WI38 (cell line): ENCODE measurements at regions not wholly inside any gene's neighbourhood (a gene's known extent, or its start where the extent isn't known, plus 50 kb on each side); places are given as distances from the start of the nearest gene placed in this dataset.

Experiments
- H3K4me3 ChIP-seq: 2 replicates; pipeline ENCODE4 v1.5.1; 2011; ENCODE audit warnings: low read depth, mild to moderate bottlenecking, control low read depth, low read length
- TF ChIP-seq, protein P1 (sequence below): IDR thresholded peaks from 2 replicates; pipeline ENCODE4 v1.5.1; 2012; ENCODE audit warnings: low read depth, mild to moderate bottlenecking, control low read depth, low read length

DNA sequence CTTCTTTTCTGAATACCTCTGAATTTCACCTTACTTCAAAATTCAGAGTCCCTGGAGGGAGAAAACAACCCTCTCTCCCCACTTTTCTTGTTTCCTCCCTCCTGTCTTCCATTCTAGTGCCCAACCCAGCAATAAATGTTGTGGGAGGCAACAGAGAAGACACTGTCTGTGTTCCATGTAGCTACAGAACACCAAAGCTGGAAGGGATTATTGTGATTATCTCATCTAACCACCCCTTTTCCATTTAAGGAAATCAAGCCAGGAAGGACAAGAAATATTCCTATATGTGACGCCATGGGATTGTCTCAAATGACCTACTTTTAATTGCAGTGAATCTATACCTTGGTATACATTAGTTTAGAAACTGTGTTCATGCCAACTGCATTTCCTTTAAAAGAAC, 476.6 kb upstream of the TNC start:
- no peak overlapping the region for H3K4me3 ChIP-seq
- TF ChIP-seq, protein P1, sequence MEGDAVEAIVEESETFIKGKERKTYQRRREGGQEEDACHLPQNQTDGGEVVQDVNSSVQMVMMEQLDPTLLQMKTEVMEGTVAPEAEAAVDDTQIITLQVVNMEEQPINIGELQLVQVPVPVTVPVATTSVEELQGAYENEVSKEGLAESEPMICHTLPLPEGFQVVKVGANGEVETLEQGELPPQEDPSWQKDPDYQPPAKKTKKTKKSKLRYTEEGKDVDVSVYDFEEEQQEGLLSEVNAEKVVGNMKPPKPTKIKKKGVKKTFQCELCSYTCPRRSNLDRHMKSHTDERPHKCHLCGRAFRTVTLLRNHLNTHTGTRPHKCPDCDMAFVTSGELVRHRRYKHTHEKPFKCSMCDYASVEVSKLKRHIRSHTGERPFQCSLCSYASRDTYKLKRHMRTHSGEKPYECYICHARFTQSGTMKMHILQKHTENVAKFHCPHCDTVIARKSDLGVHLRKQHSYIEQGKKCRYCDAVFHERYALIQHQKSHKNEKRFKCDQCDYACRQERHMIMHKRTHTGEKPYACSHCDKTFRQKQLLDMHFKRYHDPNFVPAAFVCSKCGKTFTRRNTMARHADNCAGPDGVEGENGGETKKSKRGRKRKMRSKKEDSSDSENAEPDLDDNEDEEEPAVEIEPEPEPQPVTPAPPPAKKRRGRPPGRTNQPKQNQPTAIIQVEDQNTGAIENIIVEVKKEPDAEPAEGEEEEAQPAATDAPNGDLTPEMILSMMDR = no peak

GRCh38 chr9:115596021-115596745, 478.2 kb upstream of the TNC start:
- TF ChIP-seq, protein P1 = no peak
- H3K4me3 ChIP-seq = peak overlapping the region; percentile 47

DNA sequence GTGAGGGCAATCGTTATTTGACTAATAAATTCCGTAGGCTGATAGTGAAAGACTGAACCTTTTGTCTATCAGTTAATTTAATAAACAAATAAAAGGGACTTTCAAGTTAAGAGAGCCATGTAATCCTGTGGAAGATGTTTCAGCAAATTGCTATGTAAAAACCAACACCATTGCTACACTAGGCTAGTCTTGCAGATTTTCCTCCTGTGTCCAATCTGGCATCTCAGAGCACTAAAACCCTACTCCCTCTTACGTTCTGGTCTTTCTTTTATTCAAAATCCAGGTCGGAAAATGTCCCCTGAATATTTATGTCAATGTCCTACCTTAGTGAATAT, 478.8 kb upstream of the TNC start:
- H3K4me3 ChIP-seq = peak overlapping the region; percentile 47
- TF ChIP-seq, protein P1 = no peak

DNA sequence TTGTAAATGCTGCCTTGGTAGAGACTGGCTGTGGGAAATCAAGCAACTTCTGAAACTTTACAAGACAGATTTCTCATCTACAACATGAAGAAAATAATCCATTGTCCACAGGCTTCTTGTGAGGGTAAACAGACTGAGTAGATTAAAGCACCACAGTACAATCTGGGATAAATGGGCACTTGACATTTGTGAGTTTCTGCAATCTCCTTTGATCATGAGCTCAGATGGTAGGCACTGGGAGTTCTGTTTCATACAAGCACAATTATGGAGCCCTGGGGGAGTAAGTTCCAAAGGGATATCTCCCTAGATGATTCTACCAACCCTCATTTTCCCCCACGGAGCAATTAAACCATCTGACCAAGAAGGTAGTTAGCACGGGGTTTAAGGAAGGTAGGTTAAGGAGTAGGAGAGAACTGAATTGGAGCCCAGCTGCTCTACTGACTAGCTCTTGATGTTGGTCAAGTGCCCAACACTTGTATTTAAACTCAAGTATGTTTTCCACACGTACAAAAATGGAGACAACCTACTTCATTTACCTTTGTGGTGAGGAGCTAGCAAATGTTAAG, 479.5 kb upstream of the TNC start:
- TF ChIP-seq, protein P1 = no peak
- H3K4me3 ChIP-seq = peak overlapping the region; percentile 47

- no peak overlapping the region for H3K4me3 ChIP-seq
- TF ChIP-seq, protein P1 = no peak
Observed at GRCh38 chr9:115598751-115599150, 480.8 kb upstream of the TNC start.

DNA sequence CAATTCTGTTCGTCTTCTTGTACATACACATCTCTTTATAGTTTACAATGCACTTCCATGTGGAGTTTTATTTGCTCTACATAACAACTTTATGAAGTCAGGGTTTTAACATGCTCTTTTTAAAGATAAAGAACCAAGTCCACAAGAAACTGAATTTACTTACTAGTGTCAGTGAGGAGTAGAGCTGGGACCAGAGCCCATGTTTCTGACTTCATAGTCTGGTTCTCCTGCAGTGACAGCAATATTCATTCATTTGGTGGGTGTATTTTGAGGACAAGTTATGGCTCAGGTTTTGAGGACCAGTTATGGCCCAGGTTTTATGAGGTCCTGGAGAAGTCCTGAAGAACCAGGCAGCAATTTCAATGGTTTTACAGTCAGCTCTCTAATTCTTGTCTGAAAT, 481.9 kb upstream of the TNC start:
- TF ChIP-seq, protein P1 = no peak
- no peak overlapping the region for H3K4me3 ChIP-seq

- TF ChIP-seq, protein P1 = no peak
- H3K4me3 ChIP-seq = no peak overlapping the region
Observed at GRCh38 chr9:115601434-115601833, 483.5 kb upstream of the TNC start.
